DMS79 (cell line): ENCODE measurements at regions not wholly inside any gene's neighbourhood (a gene's known extent, or its start where the extent isn't known, plus 50 kb on each side); places are given as distances from the start of the nearest gene placed in this dataset.

ENCODE experiments used
- DNase-seq: peaks from one replicate; lab custom pipeline; 2025; lab: John Stamatoyannopoulos, UW

DNA sequence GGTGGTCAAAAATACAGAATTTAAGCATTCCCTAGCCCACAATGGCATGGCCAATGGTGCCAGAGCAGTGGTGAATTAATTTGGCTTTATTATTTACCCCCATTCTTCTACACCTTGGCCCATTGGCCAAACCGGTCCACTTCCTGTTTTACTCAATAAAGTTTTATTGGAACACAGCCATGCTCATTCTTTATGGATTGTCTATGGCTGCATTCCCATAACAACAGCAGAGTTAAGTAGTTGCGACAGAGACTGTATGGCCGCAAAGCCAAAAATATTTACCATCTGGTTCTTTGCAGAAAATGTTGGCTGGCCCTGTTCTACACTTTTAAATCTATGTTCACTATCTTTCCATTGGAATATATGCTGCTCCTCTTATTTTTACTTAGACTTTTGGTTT is 130.3 kb upstream of the CCDC68 start:
- DNase-seq = no peak

- no peak for DNase-seq
Observed at GRCh38 chr18:55088561-55088960, 129.3 kb upstream of the CCDC68 start.

DNA sequence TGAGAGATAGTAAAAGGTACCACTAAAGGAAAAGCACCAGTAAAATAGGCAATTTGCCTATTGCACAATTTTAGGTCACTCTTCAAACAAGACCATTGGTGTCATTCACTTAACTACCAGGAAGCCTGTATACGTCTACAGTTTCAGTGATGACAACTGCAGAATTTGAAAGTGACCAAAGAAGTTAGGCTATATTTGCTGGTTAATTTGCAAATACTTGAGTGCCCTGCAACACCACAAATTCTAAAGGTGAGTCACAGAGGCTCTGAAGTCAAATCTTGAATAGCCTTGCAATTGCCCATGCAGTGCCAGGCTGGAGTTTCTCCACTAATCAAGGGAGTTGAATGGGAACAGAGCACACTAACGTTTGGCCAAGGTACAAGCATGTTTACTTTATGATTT is 128.7 kb upstream of the CCDC68 start:
- no peak for DNase-seq

- no peak for DNase-seq
Observed at GRCh38 chr18:55086906-55087305, 127.6 kb upstream of the CCDC68 start.

- no peak for DNase-seq
Observed at GRCh38 chr18:55085557-55086285, 126.5 kb upstream of the CCDC68 start.

DNA sequence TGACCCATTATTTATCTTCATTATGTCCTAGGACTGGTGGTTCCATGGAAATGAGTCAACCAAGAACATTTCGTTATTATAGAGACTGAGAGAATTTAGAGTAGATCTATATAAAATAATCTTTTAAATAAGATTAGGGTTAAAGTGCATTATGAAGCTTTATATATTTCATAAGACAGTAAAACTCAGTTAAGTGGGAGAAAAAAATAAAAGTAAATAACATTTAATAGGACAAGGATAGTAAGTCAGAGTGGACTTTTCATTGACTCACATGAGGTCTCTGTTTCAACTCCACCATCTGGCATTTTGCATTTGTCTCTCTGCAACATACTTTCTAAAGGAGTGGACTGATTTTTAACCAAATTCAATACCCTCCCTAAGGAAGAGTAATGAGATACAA is 125.3 kb upstream of the CCDC68 start:
- DNase-seq = no peak

GRCh38 chr18:55083461-55083860 is 124.2 kb upstream of the CCDC68 start:
- DNase-seq = no peak

- no peak for DNase-seq
Observed at GRCh38 chr18:55079481-55080355, 120.5 kb upstream of the CCDC68 start.

- no peak for DNase-seq
Observed at GRCh38 chr18:55079067-55079466, 119.8 kb upstream of the CCDC68 start.

DNA sequence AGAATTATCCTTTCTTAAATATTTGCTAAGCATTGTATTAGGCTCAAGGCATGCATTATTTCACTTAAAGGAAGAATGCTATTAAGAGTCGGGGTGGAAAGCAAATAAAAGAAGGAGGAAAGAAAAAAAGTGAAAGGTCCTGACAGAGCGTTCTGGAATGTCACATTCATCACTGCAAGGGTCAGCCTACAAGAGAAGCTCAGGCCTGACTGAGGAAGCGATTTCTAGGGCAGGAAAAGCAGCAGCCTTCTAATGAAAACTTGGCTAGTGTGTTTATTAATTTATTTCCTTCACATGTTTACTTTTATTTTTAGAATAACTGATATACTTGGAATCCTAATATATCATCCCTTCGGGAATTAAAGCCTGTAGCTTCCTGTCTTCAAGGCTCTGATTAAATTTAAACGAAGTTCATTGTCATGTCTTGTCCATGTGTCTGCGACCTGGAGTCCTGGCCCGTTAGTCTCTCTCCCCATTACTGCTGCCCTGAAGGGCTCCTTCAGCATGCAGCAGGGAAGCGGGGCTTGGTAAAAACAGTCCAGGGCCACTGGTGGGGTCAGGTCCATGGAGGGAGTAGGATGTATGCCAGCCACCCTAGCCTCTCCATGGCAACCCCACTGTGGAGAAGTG is 119.2 kb upstream of the CCDC68 start:
- DNase-seq = no peak

DNA sequence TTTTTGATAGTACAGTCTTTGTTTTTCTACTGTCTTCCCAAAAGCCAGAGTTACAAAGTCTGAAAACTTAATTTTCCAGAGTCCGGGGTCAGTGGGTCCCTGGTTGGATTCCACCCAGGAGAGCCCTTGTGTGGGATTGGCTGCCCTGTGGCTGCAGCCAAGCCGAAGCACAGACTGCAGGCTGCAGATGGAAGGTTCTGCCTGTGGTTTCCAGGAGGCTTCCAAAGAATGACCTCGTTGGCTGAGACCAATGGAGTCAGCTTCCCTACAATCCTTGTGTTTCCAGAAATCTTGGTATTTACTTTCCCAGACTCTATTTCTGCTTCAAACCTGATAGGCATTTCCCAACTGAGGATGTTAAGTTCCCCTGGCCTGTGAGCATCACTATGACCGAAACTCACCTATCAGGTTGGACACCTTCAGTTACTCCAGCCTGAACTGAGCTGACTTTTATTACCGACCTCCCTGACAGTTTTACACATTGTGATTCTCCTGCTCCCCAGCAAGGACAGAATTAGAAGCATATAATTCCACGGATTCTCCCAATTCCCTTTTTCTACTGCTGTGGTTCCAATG is 117.5 kb upstream of the CCDC68 start:
- DNase-seq = no peak

- no peak for DNase-seq
Observed at GRCh38 chr18:55073834-55074233, 114.6 kb upstream of the CCDC68 start.

GRCh38 chr18:55073116-55073515 is 113.9 kb upstream of the CCDC68 start:
- DNase-seq = no peak

GRCh38 chr18:55072698-55073097 is 113.4 kb upstream of the CCDC68 start:
- DNase-seq = no peak

- no peak for DNase-seq
Observed at GRCh38 chr18:55072181-55072580, 112.9 kb upstream of the CCDC68 start.

DNA sequence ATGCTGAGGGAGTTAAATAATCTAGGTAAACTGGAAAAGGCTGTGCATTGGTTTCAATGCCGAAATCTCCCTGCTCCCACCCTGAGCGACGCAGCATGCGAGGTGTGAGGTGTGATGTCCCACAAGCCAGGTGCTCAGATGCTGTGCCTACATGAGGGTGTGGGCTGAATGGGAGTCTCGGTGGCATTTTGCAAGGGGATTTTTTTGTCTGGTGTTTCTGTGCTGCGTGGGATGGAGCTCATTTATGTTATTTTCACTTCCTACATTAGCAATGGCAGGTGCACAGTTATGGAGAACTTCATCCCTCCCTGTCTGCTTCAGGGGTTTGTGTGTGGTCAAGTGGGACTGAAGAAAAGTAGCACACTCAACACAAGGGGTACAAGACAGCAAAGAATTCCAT is 110.2 kb upstream of the CCDC68 start:
- no peak for DNase-seq

DNA sequence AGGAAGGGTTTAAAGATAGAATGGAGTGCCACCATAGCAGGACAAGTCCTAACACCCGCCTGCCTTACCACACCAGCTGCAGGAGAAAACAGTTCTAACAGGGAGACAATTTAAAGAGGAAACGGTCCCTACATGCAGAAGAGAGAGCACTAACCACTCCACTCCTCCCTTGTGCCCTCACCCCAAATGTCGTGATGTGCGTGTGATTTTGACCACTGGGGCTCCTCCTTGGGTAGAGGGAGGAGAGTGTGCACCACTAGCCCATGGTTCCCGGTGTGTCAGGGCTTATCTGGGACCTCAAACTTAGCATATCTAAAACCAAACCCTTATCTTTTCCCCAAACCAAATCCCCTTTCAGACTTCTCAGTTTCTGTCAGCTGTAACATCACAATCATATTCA is 105.5 kb upstream of the CCDC68 start:
- DNase-seq = no peak

- no peak for DNase-seq
Observed at GRCh38 chr18:55064073-55064472, 104.8 kb upstream of the CCDC68 start.

DNA sequence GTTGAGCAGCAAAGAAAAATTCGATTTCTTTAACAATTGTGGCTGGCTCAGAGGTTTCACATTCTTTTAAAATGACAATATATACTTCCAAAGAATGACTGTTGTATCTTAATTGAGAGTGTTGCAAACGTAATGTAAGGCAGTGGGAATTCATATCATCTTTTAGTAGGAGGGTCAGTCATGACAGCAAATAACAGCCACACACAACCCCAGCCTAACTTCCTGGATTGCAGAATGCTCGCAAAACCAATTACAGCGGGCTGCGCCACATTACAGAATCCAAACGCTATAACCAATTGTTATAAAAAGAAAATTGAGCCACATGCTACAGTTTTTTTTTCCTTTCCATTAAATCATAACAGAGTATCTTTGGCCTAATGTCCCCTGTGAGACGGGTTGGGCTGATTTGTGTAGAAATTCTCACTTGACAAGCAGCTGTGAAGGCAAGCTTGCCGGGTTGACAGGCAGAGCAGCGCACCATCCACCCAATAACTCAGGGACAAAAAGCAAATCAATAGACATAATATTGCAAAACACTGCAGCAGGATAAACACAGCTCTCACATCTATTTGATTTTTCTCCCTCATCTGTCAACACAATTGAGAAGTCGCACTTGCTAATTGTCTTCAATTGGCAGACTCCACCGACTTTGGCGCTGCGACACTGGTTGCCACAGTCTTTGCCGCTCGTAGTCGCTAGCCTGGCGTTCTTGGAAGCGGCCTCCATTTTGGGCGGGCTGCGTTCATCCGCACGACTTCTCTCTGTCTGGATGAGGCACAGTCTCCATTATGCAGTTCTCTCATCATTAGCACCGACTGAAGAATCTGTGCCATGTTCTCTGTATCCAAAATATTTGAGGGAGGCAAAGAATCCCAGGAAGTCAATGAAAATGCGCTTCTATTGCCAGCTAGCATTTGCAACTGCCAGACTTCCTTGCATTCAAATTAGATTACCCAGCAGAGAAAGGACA is 95.0 kb upstream of the CCDC68 start:
- DNase-seq = no peak

DNA sequence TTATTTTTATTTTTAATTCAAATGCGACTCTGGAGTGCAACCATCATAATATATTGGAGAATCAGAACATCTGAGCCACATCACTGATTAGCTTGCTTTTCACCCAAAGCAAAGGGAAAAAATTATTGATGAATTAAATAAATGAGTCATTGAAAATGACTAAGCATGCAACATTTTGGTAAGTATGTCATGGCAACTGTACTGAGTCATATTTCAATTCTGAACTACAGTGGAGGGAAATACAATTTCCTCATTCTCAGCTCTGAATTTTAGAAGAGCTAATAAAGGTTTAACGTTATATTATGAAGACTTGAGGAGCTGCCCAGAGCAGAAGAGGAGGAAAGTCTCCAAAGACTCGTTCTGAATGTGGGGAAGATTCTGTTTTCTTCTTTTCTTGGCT is 89.6 kb upstream of the CCDC68 start:
- DNase-seq = no peak

GRCh38 chr18:55047546-55047945 is 88.3 kb upstream of the CCDC68 start:
- no peak for DNase-seq
